ENCODE measurements at regions not wholly inside any gene's neighbourhood (a gene's known extent, or its start where the extent isn't known, plus 50 kb on each side); places are given as distances from the start of the nearest gene placed in this dataset.

DNA sequence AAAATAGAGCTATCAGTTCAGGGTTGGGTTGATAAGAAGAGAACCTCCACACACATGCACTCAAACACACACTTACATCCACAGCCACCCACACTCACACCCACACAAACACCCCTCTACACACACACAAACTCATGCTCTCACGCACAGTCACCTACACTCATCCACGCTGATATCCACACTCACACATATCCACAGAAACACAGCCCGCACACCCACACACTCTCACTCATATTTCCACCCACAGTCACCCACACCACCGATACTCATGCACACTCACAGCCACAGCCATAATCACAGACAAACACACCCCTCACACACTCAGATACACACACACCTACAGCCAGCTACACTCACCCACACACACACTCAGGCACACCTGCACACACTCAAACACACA, 333.0 kb upstream of the TPK1 start:
- TF ChIP-seq, protein P1, sequence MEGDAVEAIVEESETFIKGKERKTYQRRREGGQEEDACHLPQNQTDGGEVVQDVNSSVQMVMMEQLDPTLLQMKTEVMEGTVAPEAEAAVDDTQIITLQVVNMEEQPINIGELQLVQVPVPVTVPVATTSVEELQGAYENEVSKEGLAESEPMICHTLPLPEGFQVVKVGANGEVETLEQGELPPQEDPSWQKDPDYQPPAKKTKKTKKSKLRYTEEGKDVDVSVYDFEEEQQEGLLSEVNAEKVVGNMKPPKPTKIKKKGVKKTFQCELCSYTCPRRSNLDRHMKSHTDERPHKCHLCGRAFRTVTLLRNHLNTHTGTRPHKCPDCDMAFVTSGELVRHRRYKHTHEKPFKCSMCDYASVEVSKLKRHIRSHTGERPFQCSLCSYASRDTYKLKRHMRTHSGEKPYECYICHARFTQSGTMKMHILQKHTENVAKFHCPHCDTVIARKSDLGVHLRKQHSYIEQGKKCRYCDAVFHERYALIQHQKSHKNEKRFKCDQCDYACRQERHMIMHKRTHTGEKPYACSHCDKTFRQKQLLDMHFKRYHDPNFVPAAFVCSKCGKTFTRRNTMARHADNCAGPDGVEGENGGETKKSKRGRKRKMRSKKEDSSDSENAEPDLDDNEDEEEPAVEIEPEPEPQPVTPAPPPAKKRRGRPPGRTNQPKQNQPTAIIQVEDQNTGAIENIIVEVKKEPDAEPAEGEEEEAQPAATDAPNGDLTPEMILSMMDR (IDR thresholded peaks at IDR 0.05): no peak
- TF ChIP-seq POLR2A (IDR thresholded peaks at IDR 0.05): no peak
- ATAC-seq (no peak), DNase-seq (no peak)
- 65% methylated on average over 4 of the region's 4 CpGs for WGBS (ENCODE audit: insufficient coverage, low coverage, low lambda C conversion rate, missing lambda C conversion rate)
- intact Hi-C loops (cut with DNase I): no loop called here
- Histone ChIP-seq H3K36me3 (no peaks in the 10 kb centered on the region), H3K27ac (no peak overlapping the region), H3K27me3 (no peaks in the 10 kb centered on the region), H3K4me3 (no peak overlapping the region), H3K9me3 (no peaks in the 10 kb centered on the region), H3K4me1 (no peaks in the 10 kb centered on the region)

DNA sequence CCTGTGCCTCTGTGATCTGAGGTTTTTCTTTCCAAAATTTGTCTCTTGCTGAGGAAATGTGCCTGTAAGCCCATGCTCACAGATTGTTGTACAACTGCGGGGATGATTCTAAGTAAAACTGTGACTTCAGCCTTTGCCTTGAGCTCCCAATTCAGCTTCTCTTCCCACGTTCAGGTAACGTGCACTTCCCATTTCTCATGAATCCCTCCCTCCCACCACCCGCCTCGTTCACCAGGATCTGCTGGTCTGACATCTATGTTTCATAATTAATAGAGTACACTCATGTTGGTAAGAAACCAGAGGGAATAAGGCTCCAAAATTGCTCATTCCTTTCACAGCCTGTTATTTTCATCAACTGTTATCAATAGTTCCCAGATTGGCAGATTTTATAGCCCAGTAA, 332.6 kb upstream of the TPK1 start:
- no peak overlapping the region for H3K27ac ChIP-seq
- no peak for DNase-seq
- intact Hi-C loops (cut with DNase I): no loop called here
- no peak for TF ChIP-seq POLR2A (IDR thresholded peaks at IDR 0.05)
- TF ChIP-seq, protein P1 (IDR thresholded peaks at IDR 0.05): no peak
- no peaks in the 10 kb centered on the region for H3K4me1 ChIP-seq
- WGBS (ENCODE audit: insufficient coverage, low coverage, low lambda C conversion rate, missing lambda C conversion rate): 38% methylated on average over 5 of the region's 5 CpGs
- no peaks in the 10 kb centered on the region for H3K9me3 ChIP-seq
- H3K27me3 ChIP-seq: no peaks in the 10 kb centered on the region
- H3K36me3 ChIP-seq: no peaks in the 10 kb centered on the region
- no peak for ATAC-seq
- H3K4me3 ChIP-seq: no peak overlapping the region

DNA sequence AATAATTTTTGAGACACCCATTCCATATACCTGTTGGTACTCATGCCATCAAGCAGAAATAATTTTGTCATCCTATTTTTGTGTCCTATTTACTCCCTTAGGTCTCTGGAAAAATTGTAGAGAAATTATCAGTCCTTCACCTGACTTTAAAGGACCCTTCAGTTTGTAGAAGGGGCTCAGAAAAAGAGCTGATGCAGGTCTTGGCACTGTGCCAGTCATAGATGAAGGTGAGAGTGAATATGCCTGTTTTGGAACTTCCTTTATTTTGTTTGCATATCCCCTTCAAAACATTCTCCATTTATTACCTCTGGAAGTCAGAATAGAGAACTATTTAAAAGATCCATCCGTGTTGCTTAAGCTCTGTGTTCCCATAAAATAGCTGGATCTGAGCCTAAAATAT, 321.0 kb upstream of the TPK1 start:
- TF ChIP-seq, protein P1 (IDR thresholded peaks at IDR 0.05): no peak
- TF ChIP-seq POLR2A (IDR thresholded peaks at IDR 0.05): no peak
- H3K27ac ChIP-seq: no peak overlapping the region
- H3K27me3 ChIP-seq: no peaks in the 10 kb centered on the region
- H3K4me1 ChIP-seq: no peaks in the 10 kb centered on the region
- no peaks in the 10 kb centered on the region for H3K36me3 ChIP-seq
- no peak overlapping the region for H3K4me3 ChIP-seq
- WGBS (ENCODE audit: insufficient coverage, low coverage, low lambda C conversion rate, missing lambda C conversion rate): 44% methylated on average over 1 of the region's 1 CpG
- intact Hi-C loops (cut with DNase I): no loop called here
- no peak for ATAC-seq
- H3K9me3 ChIP-seq: no peaks in the 10 kb centered on the region
- no peak for DNase-seq

DNA sequence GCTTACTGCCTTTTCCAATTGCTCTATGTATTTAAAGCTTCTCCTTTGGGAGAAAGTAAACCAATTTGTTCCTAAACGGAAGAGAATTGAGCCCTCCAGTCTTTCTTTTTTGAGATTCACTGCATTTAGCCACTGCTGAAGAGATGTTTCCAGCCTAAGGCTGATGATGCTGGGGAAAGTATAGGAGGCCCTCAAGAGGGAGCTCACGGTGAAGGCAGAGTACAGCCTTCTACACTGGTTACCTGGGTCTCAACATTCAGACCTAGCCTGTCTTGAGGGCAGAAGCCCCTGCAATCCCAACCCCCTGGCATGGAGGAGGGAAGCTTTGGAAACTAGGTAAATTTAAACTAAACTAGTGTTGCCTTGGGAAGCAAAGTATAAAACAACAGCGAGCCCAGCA, 316.7 kb upstream of the TPK1 start:
- H3K9me3 ChIP-seq: no peaks in the 10 kb centered on the region
- H3K36me3 ChIP-seq: no peaks in the 10 kb centered on the region
- ATAC-seq: no peak
- no peaks in the 10 kb centered on the region for H3K4me1 ChIP-seq
- H3K27ac ChIP-seq: no peak overlapping the region
- no peak for DNase-seq
- H3K4me3 ChIP-seq: no peak overlapping the region
- no peaks in the 10 kb centered on the region for H3K27me3 ChIP-seq
- intact Hi-C loops (cut with DNase I): no loop called here
- WGBS (ENCODE audit: insufficient coverage, low coverage, low lambda C conversion rate, missing lambda C conversion rate): 27% methylated on average over 3 of the region's 3 CpGs
- TF ChIP-seq, protein P1 (IDR thresholded peaks at IDR 0.05): no peak
- no peak for TF ChIP-seq POLR2A (IDR thresholded peaks at IDR 0.05)

DNA sequence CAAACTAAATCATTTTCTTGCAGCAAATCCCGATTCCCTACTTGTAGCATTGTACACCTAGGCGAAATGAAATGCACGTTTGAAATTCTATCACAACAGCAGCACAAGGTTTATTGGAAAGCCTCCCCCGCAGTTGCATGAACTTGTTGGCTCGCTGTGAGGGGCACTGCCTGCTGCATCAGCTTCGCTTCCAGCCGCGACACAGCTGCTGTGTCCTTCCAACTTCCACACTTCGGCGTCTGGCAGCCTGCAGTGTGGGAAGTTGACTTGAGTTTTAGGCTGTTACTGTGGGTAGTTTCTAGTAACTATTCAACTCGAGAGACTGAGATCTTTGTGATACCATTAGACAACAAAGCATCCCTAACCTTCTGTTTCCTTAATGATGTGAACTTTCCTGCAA, 315.8 kb upstream of the TPK1 start:
- WGBS (ENCODE audit: insufficient coverage, low coverage, low lambda C conversion rate, missing lambda C conversion rate): 46% methylated on average over 11 of the region's 11 CpGs
- DNase-seq (no peak), ATAC-seq (no peak)
- Histone ChIP-seq H3K36me3 (no peaks in the 10 kb centered on the region), H3K27ac (no peak overlapping the region), H3K27me3 (no peaks in the 10 kb centered on the region), H3K4me3 (no peak overlapping the region), H3K4me1 (no peaks in the 10 kb centered on the region), H3K9me3 (no peaks in the 10 kb centered on the region)
- TF ChIP-seq, protein P1 (IDR thresholded peaks at IDR 0.05): no peak
- no peak for TF ChIP-seq POLR2A (IDR thresholded peaks at IDR 0.05)
- intact Hi-C loops (cut with DNase I): no loop called here

Data from right lobe of liver (tissue), 6 donors.